Neural progenitor cell (in vitro differentiated cells): ENCODE measurements at regions not wholly inside any gene's neighbourhood (a gene's known extent, or its start where the extent isn't known, plus 50 kb on each side); places are given as distances from the start of the nearest gene placed in this dataset.

Experiments used
- DNase-seq: peaks from one replicate; pipeline ENCODE4 v3.0.0-alpha.2; 2016; ENCODE audit warnings: low spot score
- H2AFZ ChIP-seq: fragments of 200-600 bp; sonication (generic); replicated peaks from 2 replicates; pipeline ENCODE4 v1.6.1; 2016; ENCODE audit warnings: antibody characterized with exemption
- H3F3A ChIP-seq: fragments of 200-600 bp; sonication (generic); 2 replicates; pipeline ENCODE4 v1.6.1; 2016; ENCODE audit warnings: antibody characterized with exemption, low read depth
- H3K27ac ChIP-seq: fragments of 200-600 bp; sonication (generic); 2 replicates; pipeline ENCODE4 v1.5.1; 2016; ENCODE audit warnings: mild to moderate bottlenecking
- H3K27me3 ChIP-seq: fragments of 200-600 bp; sonication (generic); 2 replicates; pipeline ENCODE4 v1.6.1; 2016; ENCODE audit warnings: mild to moderate bottlenecking, moderate library complexity
- H3K36me3 ChIP-seq: fragments of 200-600 bp; sonication (generic); 2 replicates; pipeline ENCODE4 v1.5.1; 2016
- H3K4me1 ChIP-seq: fragments of 200-600 bp; sonication (generic); 2 replicates; pipeline ENCODE4 v1.6.1; 2016; ENCODE audit warnings: mixed run types
- H3K4me2 ChIP-seq: fragments of 200-600 bp; sonication (generic); 2 replicates; pipeline ENCODE4 v1.6.1; 2016
- H3K4me3 ChIP-seq: fragments of 200-600 bp; sonication (generic); 2 replicates; pipeline ENCODE4 v1.5.1; 2016
- H3K79me2 ChIP-seq: fragments of 200-600 bp; sonication (generic); 2 replicates; pipeline ENCODE4 v1.6.1; 2016; ENCODE audit warnings: low read depth
- H3K9ac ChIP-seq: fragments of 200-600 bp; sonication (generic); 2 replicates; pipeline ENCODE4 v1.6.1; 2016
- H3K9me3 ChIP-seq: fragments of 200-600 bp; sonication (generic); 2 replicates; pipeline ENCODE4 v1.5.1; 2016; ENCODE audit warnings: low read depth
- H4K20me1 ChIP-seq: fragments of 200-600 bp; sonication (generic); 2 replicates; pipeline ENCODE4 v1.6.1; 2016; ENCODE audit warnings: low read depth
- H3K27ac Mint-ChIP-seq: 3 replicates; pipeline ENCODE4 v1.8.0; 2021; ENCODE audit warnings: mixed read lengths
- H3K27me3 Mint-ChIP-seq: 2 replicates; pipeline ENCODE4 v1.8.0; 2022; ENCODE audit warnings: low read depth, mild to moderate bottlenecking, inconsistent platforms, moderate library complexity, mixed read lengths; ENCODE audit not compliant: insufficient read depth
- H3K36me3 Mint-ChIP-seq: 3 replicates; pipeline ENCODE4 v1.8.0; 2021; ENCODE audit warnings: mixed read lengths
- H3K4me1 Mint-ChIP-seq: 3 replicates; pipeline ENCODE4 v1.8.0; 2021; ENCODE audit warnings: mixed read lengths
- H3K4me3 Mint-ChIP-seq: 3 replicates; pipeline ENCODE4 v1.8.0; 2021; ENCODE audit warnings: mild to moderate bottlenecking, moderate library complexity, mixed read lengths
- H3K9me3 Mint-ChIP-seq: 3 replicates; pipeline ENCODE4 v1.8.0; 2020; ENCODE audit warnings: mixed read lengths
- CTCF ChIP-seq: fragments of 200-600 bp; sonication (generic); IDR thresholded peaks from 2 replicates; pipeline ENCODE4 v1.5.1; 2017; ENCODE audit warnings: antibody characterized with exemption, mild to moderate bottlenecking
- EZH2 ChIP-seq: fragments of 200-600 bp; sonication (generic); IDR thresholded peaks from 2 replicates; pipeline ENCODE4 v1.6.1; 2017; ENCODE audit warnings: antibody characterized with exemption, mild to moderate bottlenecking, moderate library complexity
- EZH2phosphoT487 ChIP-seq: fragments of 200-600 bp; sonication (generic); IDR thresholded peaks from 2 replicates; pipeline ENCODE4 v1.6.1; 2017; ENCODE audit warnings: antibody characterized with exemption

GRCh38 chr13:22469452-22469851, 711.3 kb upstream of the SGCG start:
- DNase-seq, result no peak

GRCh38 chr13:22470075-22470474, 710.7 kb upstream of the SGCG start:
- no peaks in the 10 kb centered on the region for H3F3A ChIP-seq
- no peaks in the 10 kb centered on the region for H3K9me3 Mint-ChIP-seq

More at GRCh38 chr13:22469452-22469851, 711.3 kb upstream of the SGCG start:
- Histone ChIP-seq H3K4me2 (no peak overlapping the region), H3K79me2 (no peaks in the 10 kb centered on the region), H4K20me1 (no peaks in the 10 kb centered on the region), H3K36me3 (no peaks in the 10 kb centered on the region), H3K27ac (no peak overlapping the region), H3K9me3 (no peaks in the 10 kb centered on the region), H3K4me3 (no peak overlapping the region), H3F3A (no peaks in the 10 kb centered on the region), H2AFZ (no peak overlapping the region), H3K27me3 (no peaks in the 10 kb centered on the region), H3K9ac (no peak overlapping the region), H3K4me1 (no peaks in the 10 kb centered on the region)
- H3K4me3 Mint-ChIP-seq, result no peak overlapping the region
- no peak overlapping the region for H3K27ac Mint-ChIP-seq
- H3K4me1 Mint-ChIP-seq, result no peaks in the 10 kb centered on the region
- no peaks in the 10 kb centered on the region for H3K36me3 Mint-ChIP-seq
- no peak for TF ChIP-seq CTCF
- no peak for TF ChIP-seq EZH2
- no peak for TF ChIP-seq EZH2phosphoT487
- no peaks in the 10 kb centered on the region for H3K27me3 Mint-ChIP-seq
- H3K9me3 Mint-ChIP-seq, result no peaks in the 10 kb centered on the region

GRCh38 chr13:22482496-22483000, 698.2 kb upstream of the SGCG start:
- H2AFZ ChIP-seq, result no peak overlapping the region
- TF ChIP-seq EZH2 (no peak), CTCF (no peak), EZH2phosphoT487 (no peak)
- Mint-ChIP-seq H3K36me3 (no peaks in the 10 kb centered on the region), H3K4me3 (no peak overlapping the region), H3K27me3 (peaks cover 4% of the 10 kb centered on the region), H3K27ac (no peak overlapping the region), H3K4me1 (no peaks in the 10 kb centered on the region), H3K9me3 (peaks cover 3% of the 10 kb centered on the region)
- DNase-seq, result no peak
- no peak overlapping the region for H3K4me2 ChIP-seq
- H3K4me3 ChIP-seq, result no peak overlapping the region
- no peak overlapping the region for H3K9ac ChIP-seq
- H3K27ac ChIP-seq, result no peak overlapping the region
- no peaks in the 10 kb centered on the region for H3K9me3 ChIP-seq
- H3K27me3 ChIP-seq, result no peaks in the 10 kb centered on the region
- H4K20me1 ChIP-seq, result no peaks in the 10 kb centered on the region
- no peaks in the 10 kb centered on the region for H3K36me3 ChIP-seq
- H3K79me2 ChIP-seq, result no peaks in the 10 kb centered on the region
- H3F3A ChIP-seq, result no peaks in the 10 kb centered on the region
- H3K4me1 ChIP-seq, result no peaks in the 10 kb centered on the region

More at GRCh38 chr13:22470075-22470474, 710.7 kb upstream of the SGCG start:
- Mint-ChIP-seq H3K27me3 (no peaks in the 10 kb centered on the region), H3K27ac (no peak overlapping the region), H3K36me3 (no peaks in the 10 kb centered on the region), H3K4me3 (no peak overlapping the region), H3K4me1 (no peaks in the 10 kb centered on the region)
- no peaks in the 10 kb centered on the region for H3K79me2 ChIP-seq
- H3K27ac ChIP-seq, result no peak overlapping the region
- peak overlapping the region; percentile 22 for H2AFZ ChIP-seq
- no peaks in the 10 kb centered on the region for H3K4me1 ChIP-seq
- H3K4me2 ChIP-seq, result no peak overlapping the region
- no peak for DNase-seq
- no peak overlapping the region for H3K9ac ChIP-seq
- no peaks in the 10 kb centered on the region for H3K9me3 ChIP-seq
- TF ChIP-seq EZH2phosphoT487 (no peak), CTCF (no peak), EZH2 (no peak)
- no peaks in the 10 kb centered on the region for H3K27me3 ChIP-seq
- no peaks in the 10 kb centered on the region for H3K36me3 ChIP-seq
- no peak overlapping the region for H3K4me3 ChIP-seq
- no peaks in the 10 kb centered on the region for H4K20me1 ChIP-seq
